Common myeloid progenitor, CD34-positive (primary cell): ENCODE measurements at regions not wholly inside any gene's neighbourhood (a gene's known extent, or its start where the extent isn't known, plus 50 kb on each side); places are given as distances from the start of the nearest gene placed in this dataset.
"Not testable (repeated sequence)": the region's sequence is repeated elsewhere in the genome, so short reads cannot be mapped to it uniquely, and the experiment has no call there.

Experiments
- CTCF ChIA-PET: fragments of 350-600 bp; sonication (Branson Sonifier 250); formaldehyde crosslinking; loops from one replicate; lab custom pipeline; 2021; ENCODE audit warnings: antibody characterized with exemption; lab: Charles Lee
- POLR2A ChIA-PET: fragments of 350-600 bp; sonication (Branson Sonifier 250); formaldehyde crosslinking; loops from one replicate; lab custom pipeline; 2021; ENCODE audit warnings: antibody characterized with exemption; lab: Charles Lee
- DNase-seq, 3 donors: peaks; one replicate each; pipeline versions ENCODE4 v3.0.0 to v3.0.0-alpha.2; 2013
- H3K27ac ChIP-seq, 2 experiments: 1 replicate in 1 of 2; 2 replicates in 1 of 2; pipeline ENCODE4 v1.7.0; 2013; ENCODE audit warnings: inconsistent platforms in 2 of 2, low read length in 2 of 2, mild to moderate bottlenecking in 2 of 2, low read depth in 1 of 2, moderate library complexity in 1 of 2; ENCODE audit not compliant: severe bottlenecking in 2 of 2, insufficient read depth in 1 of 2, poor library complexity in 1 of 2
- H3K27me3 ChIP-seq, 5 experiments: replicated peaks in 2 of 5; 1 replicate in 3 of 5; 2 replicates in 2 of 5; pipeline versions ENCODE4 v1.6.1 to v1.7.0; 2013; ENCODE audit warnings: low read length in 4 of 5, mild to moderate bottlenecking in 2 of 5, moderate library complexity in 2 of 5, inconsistent platforms in 1 of 5; ENCODE audit not compliant: insufficient read depth in 5 of 5, control insufficient read depth in 4 of 5
- H3K36me3 ChIP-seq, 4 experiments: 1 replicate in 2 of 4; 2 replicates in 2 of 4; pipeline versions ENCODE4 v1.6.1 to v1.7.0; 2013; ENCODE audit warnings: low read length in 3 of 4, control low read depth in 1 of 4, mild to moderate bottlenecking in 1 of 4; ENCODE audit not compliant: control insufficient read depth in 4 of 4, insufficient read depth in 4 of 4
- H3K4me1 ChIP-seq, 4 experiments: 1 replicate in 3 of 4; 2 replicates in 1 of 4; pipeline versions ENCODE4 v1.6.1 to v1.7.1; 2013; ENCODE audit warnings: low read length in 3 of 4, mild to moderate bottlenecking in 3 of 4, control low read depth in 1 of 4, inconsistent platforms in 1 of 4, moderate library complexity in 1 of 4; ENCODE audit not compliant: control insufficient read depth in 4 of 4, insufficient read depth in 4 of 4; ENCODE audit errors: control extremely low read depth in 1 of 4
- H3K4me3 ChIP-seq, 7 experiments: 1 replicate in 4 of 7; 2 replicates in 3 of 7; pipeline versions ENCODE4 v1.5.1 to v1.7.0; 2013; ENCODE audit warnings: mild to moderate bottlenecking in 7 of 7, low read length in 6 of 7, moderate library complexity in 6 of 7, inconsistent platforms in 2 of 7, low read depth in 2 of 7, control low read depth in 1 of 7; ENCODE audit not compliant: insufficient read depth in 4 of 7, control insufficient read depth in 1 of 7; ENCODE audit errors: extremely low read depth in 1 of 7
- H3K9me3 ChIP-seq, 5 experiments: 1 replicate in 4 of 5; 2 replicates in 1 of 5; pipeline versions ENCODE4 v1.6.1 to v1.7.1; 2013; ENCODE audit warnings: low read length in 4 of 5, mild to moderate bottlenecking in 2 of 5, inconsistent platforms in 1 of 5, low read depth in 1 of 5, moderate library complexity in 1 of 5; ENCODE audit not compliant: control insufficient read depth in 4 of 5, insufficient read depth in 2 of 5; ENCODE audit errors: control extremely low read depth in 1 of 5
- WGBS: methylation state at CpG from one replicate; pipeline ENCODE4 v1.1.5; 2013; ENCODE audit not compliant: insufficient coverage; 5-methylcytosine and 5-hydroxymethylcytosine counted together

DNA sequence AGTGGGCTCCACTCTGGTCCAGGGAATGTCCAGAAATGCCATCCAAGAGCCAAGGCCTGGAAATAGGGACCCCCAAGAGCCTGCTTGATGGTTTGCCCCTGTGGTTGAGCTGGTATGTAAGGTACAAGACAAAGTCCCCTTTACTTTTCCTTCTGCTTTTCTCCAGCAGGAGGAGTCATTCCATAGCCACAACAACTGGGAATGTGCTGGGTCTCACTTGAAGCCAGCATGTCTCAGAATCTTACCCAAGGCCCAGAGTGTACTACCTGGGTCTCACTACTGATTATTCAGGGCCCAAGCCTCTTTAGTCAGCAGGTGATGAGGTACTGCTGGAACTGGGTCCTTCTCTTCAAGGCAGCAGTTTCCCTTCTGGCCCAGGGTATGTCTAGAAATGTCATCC is 62.1 kb upstream of the CD55 start:
- ChIA-PET CTCF (interaction anchor here (0.6 to 2.7 kb wide), 9 partner anchors 11 to 373 kb away, joined by 3 to 19 read pairs (median 5); no protein-coding TSS in a partner anchor), POLR2A (no interaction called here)
- no peaks in the 10 kb centered on the region for H3K36me3 ChIP-seq
- H3K27ac ChIP-seq = no peak overlapping the region
- no peak overlapping the region for H3K4me3 ChIP-seq
- no peaks in the 10 kb centered on the region for H3K27me3 ChIP-seq
- peaks cover 0 to 19% (median 3%) of the 10 kb centered on the region in 5 experiments for H3K9me3 ChIP-seq
- no peaks in the 10 kb centered on the region for H3K4me1 ChIP-seq
- peak; percentile 41 to 58 (median 50) for DNase-seq

DNA sequence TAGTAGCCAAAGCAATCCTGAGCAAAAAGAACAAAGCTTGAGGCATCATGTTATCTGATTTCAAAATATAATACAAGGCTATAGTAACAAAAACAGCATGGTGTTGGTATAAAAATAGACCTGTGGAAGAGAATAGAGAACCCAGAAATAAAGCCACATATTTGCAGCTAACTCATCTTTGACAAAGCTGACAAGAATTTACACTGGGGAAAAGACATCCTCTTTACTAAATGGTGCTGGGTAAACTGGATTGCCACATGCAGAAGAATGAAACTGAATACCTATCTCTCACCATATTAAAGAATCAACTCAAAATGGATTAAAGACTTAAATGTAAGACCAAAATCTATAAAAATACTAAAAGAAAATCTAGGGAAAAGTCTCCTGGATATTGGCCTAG is 59.5 kb upstream of the CD55 start:
- ChIA-PET CTCF (interaction anchor here (1.2 to 1.4 kb wide), 2 partner anchors 22 to 143 kb away, joined by 3 to 4 read pairs; no protein-coding TSS in a partner anchor), POLR2A (no interaction called here)
- Histone ChIP-seq H3K27ac (no peak overlapping the region), H3K36me3 (no peaks in the 10 kb centered on the region), H3K27me3 (no peaks in the 10 kb centered on the region), H3K4me3 (no peak overlapping the region), H3K4me1 (no peaks in the 10 kb centered on the region), H3K9me3 (peaks cover 0 to 2% (median 0%) of the 10 kb centered on the region in 5 experiments)
- DNase-seq = no peak

DNA sequence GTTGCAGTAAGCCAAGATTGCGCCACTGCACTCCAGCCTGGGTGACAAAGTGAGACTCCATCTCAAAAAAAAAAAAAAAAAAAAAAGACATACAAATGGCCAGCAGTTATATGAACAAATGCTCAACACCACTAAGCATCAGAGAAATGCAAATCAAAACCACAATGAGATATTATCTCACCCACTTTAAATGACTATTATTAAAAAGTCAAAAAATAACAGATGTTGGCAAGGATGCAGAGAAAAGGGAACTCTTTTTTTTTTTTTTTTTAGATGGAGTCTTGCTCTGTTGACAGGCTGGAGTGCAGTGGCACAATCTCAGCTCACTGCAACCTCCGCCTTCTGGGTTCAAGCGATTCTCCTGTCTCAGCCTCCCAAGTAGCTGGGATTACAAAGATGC is 58.6 kb upstream of the CD55 start:
- H3K36me3 ChIP-seq, H3K27ac ChIP-seq, H3K4me1 ChIP-seq, H3K27me3 ChIP-seq, H3K4me3 ChIP-seq, POLR2A ChIA-PET, H3K9me3 ChIP-seq, CTCF ChIA-PET: not testable (repeated sequence)
- no CpG with 5 or more reads among the region's 3 CpGs for WGBS
- peak in 1 of 3 donors; percentile 24 for DNase-seq

DNA sequence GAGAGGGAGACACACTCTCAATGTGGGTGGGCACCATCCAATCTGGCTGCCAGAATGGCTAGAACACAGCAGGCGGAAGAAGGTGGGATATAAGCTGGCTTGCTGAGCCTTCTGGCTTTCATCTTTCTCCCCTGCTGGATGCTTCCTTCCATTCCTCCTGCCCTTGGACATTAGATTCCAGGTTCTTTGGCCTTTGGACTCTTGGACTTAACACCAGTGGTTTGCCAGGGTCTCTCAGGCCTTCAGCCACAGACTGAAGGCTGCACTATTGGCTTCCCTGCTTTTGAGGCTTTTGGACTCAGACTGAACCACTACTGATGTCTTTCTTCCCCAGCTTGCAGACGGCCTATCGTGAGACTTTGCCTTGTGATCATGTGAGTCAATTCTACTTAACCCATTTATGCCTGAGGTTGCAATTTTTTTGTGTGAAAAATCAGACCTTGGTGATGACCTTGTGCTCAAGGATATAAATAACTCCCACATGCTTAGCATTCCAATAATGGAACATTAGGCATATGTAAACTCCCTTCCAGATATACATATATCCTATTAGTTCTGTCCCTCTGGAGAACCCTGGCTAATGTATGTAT is 56.7 kb upstream of the CD55 start:
- no peaks in the 10 kb centered on the region for H3K4me1 ChIP-seq
- CTCF ChIA-PET = no interaction called here
- H3K4me3 ChIP-seq = no peak overlapping the region
- H3K36me3 ChIP-seq = no peaks in the 10 kb centered on the region
- DNase-seq = no peak
- no peak overlapping the region for H3K27ac ChIP-seq
- 100% methylated on average over 1 of the region's 3 CpGs for WGBS
- H3K9me3 ChIP-seq = no peaks in the 10 kb centered on the region
- POLR2A ChIA-PET = no interaction called here
- H3K27me3 ChIP-seq = no peaks in the 10 kb centered on the region

DNA sequence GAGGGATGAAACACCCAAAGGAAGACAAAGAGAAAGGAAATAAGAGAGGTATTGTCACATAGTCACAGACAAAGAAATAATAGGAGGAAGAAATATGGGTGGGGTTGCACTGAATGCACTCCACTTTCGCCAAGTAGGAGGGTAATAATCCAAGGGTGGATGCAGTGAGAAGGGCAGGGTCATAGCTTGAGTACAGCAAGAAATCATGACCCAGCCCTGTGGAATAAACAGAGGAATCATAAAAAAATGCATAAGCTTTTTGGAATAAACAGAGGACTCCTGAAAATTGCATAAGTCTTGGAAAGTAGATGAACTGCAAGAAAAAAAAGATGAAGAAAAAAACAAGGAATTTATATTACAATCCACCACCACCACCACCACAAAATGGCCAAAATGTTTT is 53.1 kb upstream of the CD55 start:
- DNase-seq = no peak
- POLR2A ChIA-PET = no interaction called here
- 100% methylated on average over 1 of the region's 1 CpG for WGBS

DNA sequence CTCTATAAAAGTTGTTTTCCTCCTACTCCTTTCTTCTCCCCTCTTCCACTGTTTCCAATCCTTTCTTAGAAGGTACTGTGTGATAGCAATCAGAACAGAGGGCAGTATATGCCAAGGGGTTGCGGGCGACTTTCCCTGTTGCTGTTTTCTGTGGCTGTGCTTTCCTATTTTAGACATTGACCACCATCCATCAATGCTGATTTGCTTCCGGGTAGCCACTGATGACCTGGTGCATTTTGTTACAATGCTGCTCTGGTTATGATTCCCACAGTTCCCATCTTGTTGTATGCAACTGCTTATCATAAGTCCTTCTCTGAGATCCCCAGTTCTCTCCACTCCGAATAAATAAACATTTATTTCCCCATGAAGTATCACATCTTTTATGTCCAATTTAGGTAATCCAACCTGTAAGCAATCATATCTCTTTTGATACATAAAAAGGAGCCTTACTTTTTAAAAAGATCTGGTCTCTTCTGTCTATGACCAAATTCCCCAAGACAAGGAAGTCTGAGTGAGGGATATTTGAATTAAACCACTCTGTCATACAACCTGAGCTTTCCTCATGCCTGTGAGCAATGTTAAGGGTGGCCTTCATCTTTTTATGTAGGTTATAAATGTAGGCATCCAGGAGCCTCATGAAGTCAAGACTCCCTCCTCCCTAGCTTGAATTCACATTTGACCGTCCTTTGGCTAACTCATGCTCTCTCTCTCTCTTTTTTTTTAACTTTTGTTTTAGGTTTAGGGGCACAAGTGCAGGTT is 52.5 kb upstream of the CD55 start:
- Histone ChIP-seq H3K4me1 (no peaks in the 10 kb centered on the region), H3K9me3 (peaks cover 0 to 7% (median 0%) of the 10 kb centered on the region in 5 experiments), H3K4me3 (no peak overlapping the region), H3K27ac (no peak overlapping the region), H3K27me3 (no peaks in the 10 kb centered on the region), H3K36me3 (no peaks in the 10 kb centered on the region)
- DNase-seq = no peak
- POLR2A ChIA-PET = no interaction called here
- CTCF ChIA-PET = no interaction called here
- 97% methylated on average over 3 of the region's 5 CpGs for WGBS

More for the DNA sequence above, 53.1 kb upstream of the CD55 start:
- Histone ChIP-seq H3K9me3 (peaks cover 0 to 7% (median 0%) of the 10 kb centered on the region in 5 experiments), H3K27me3 (no peaks in the 10 kb centered on the region), H3K4me3 (no peak overlapping the region), H3K4me1 (no peaks in the 10 kb centered on the region), H3K27ac (no peak overlapping the region), H3K36me3 (no peaks in the 10 kb centered on the region)
- CTCF ChIA-PET = no interaction called here
